HCT116 (cell line): ENCODE measurements at regions not wholly inside any gene's neighbourhood (a gene's known extent, or its start where the extent isn't known, plus 50 kb on each side); places are given as distances from the start of the nearest gene placed in this dataset.

ENCODE experiments used
- ATAC-seq: fragments of 200-7000 bp; cut with Tn5 transposase; 2 replicates; pipeline ENCODE4 v1.9.1; 2020; ENCODE audit warnings: mild to moderate bottlenecking, moderate library complexity
- BruUV-seq: library from RNA; stranded (reverse); fragments of 400-500 nt; replicated peaks from 2 replicates; lab custom pipeline; 2021; lab: Mats Ljungman, UMichigan
- CTCF ChIA-PET: fragments of 300-600 bp; sonication (Branson Sonifier 250); formaldehyde crosslinking; loops from one replicate; lab custom pipeline; 2021; ENCODE audit warnings: antibody characterized with exemption; lab: Charles Lee
- POLR2A ChIA-PET: fragments of 300-600, 350-600 bp; sonication (Branson Sonifier 250); formaldehyde crosslinking; loops from one replicate; lab custom pipeline; 2021; ENCODE audit warnings: antibody characterized with exemption; lab: Charles Lee
- RAD21 ChIA-PET, 2 experiments: fragments of 300-600 bp; sonication (Branson Sonifier 250); formaldehyde crosslinking; loops; one replicate each; lab custom pipeline; 2023; ENCODE audit warnings: low total read pairs in 2 of 2; ENCODE audit not compliant: uncharacterized antibody in 2 of 2, unreplicated experiment in 2 of 2, low non-redundant PET in 1 of 2; lab: Charles Lee
- DNase-seq: peaks from one replicate; pipeline ENCODE4 v3.0.0-alpha.2; 2010; ENCODE audit warnings: low read depth, low spot score
- H2AFZ ChIP-seq: fragments of 200-600 bp; shearing (Covaris generic), sonication (generic); 2 replicates; pipeline ENCODE4 v1.6.1; 2017; ENCODE audit warnings: low read depth, mixed run types, mixed read lengths, antibody characterized with exemption, low read length; ENCODE audit not compliant: poor library complexity, severe bottlenecking
- H3K27ac ChIP-seq: 2 replicates; pipeline ENCODE4 v1.5.1; 2012; ENCODE audit warnings: low read depth, low read length
- H3K27me3 ChIP-seq: fragments of 200-600 bp; sonication (generic); 2 replicates; pipeline ENCODE4 v1.6.1; 2016; ENCODE audit warnings: mixed run types, low read length, mixed read lengths; ENCODE audit not compliant: insufficient read depth
- H3K36me3 ChIP-seq, 2 experiments: fragments of 200-500 bp in 1 of 2; fragments of 200-600 bp in 1 of 2; sonication (Bioruptor generic) in 1 of 2; sonication (generic) in 1 of 2; 2 replicates each; pipeline versions ENCODE4 v1.5.1 to v1.6.1; 2014 to 2016; ENCODE audit warnings: low read length in 2 of 2, inconsistent platforms in 1 of 2, mixed read lengths in 1 of 2, mixed run types in 1 of 2; ENCODE audit not compliant: insufficient read depth in 2 of 2, control insufficient read depth in 1 of 2
- H3K4me1 ChIP-seq, 2 experiments: fragments of 200-600 bp in 1 of 2; sonication (generic) in 1 of 2; 2 replicates each; pipeline versions ENCODE4 v1.5.1 to v1.6.1; 2012 to 2017; ENCODE audit warnings: low read length in 2 of 2, inconsistent platforms in 1 of 2, mild to moderate bottlenecking in 1 of 2, mixed read lengths in 1 of 2, mixed run types in 1 of 2, moderate library complexity in 1 of 2; ENCODE audit not compliant: insufficient read depth in 2 of 2, control insufficient read depth in 1 of 2
- H3K4me2 ChIP-seq: fragments of 200-600 bp; sonication (generic); 2 replicates; pipeline ENCODE4 v1.6.1; 2017; ENCODE audit warnings: mixed run types, low read length, mixed read lengths
- H3K4me3 ChIP-seq, 2 experiments: fragments of 200-600 bp in 1 of 2; sonication (generic) in 1 of 2; replicated peaks in 1 of 2; 2 replicates each; pipeline ENCODE4 v1.5.1; 2011 to 2016; ENCODE audit warnings: low read length in 2 of 2, control low read depth in 1 of 2, low read depth in 1 of 2, mild to moderate bottlenecking in 1 of 2, mixed read lengths in 1 of 2, mixed run types in 1 of 2
- H3K79me2 ChIP-seq: fragments of 200-600 bp; sonication (generic); 2 replicates; pipeline ENCODE4 v1.6.1; 2017; ENCODE audit warnings: mild to moderate bottlenecking, mixed run types, low read length, moderate library complexity, mixed read lengths; ENCODE audit not compliant: insufficient read depth
- H3K9ac ChIP-seq: fragments of 200-600 bp; sonication (generic); 2 replicates; pipeline ENCODE4 v1.6.1; 2016; ENCODE audit warnings: low read length, mixed read lengths
- H3K9me2 ChIP-seq: fragments of 200-600 bp; sonication (generic), shearing (Covaris generic); 2 replicates; pipeline ENCODE4 v1.6.1; 2017; ENCODE audit warnings: mixed run types, mild to moderate bottlenecking, moderate library complexity; ENCODE audit not compliant: insufficient read depth
- H3K9me3 ChIP-seq, 2 experiments: fragments of 200-500 bp in 1 of 2; fragments of 200-600 bp in 1 of 2; sonication (Bioruptor generic) in 1 of 2; sonication (generic) in 1 of 2; 2 replicates each; pipeline ENCODE4 v1.6.1; 2014 to 2017; ENCODE audit warnings: low read length in 2 of 2, mixed read lengths in 2 of 2, inconsistent platforms in 1 of 2, low read depth in 1 of 2, mild to moderate bottlenecking in 1 of 2, mixed run types in 1 of 2, moderate library complexity in 1 of 2; ENCODE audit not compliant: control insufficient read depth in 1 of 2, insufficient read depth in 1 of 2
- H4K20me1 ChIP-seq: fragments of 200-600 bp; sonication (generic), shearing (Covaris generic); 2 replicates; pipeline ENCODE4 v1.6.1; 2017; ENCODE audit warnings: mixed run types, mild to moderate bottlenecking, moderate library complexity; ENCODE audit not compliant: insufficient read depth
- CBX3 ChIP-seq: IDR thresholded peaks from 2 replicates; pipeline ENCODE4 v1.6.1; 2012; ENCODE audit warnings: low read depth
- CEBPB ChIP-seq: IDR thresholded peaks from 2 replicates; pipeline ENCODE4 v1.6.1; 2012; ENCODE audit warnings: low read depth
- EGR1 ChIP-seq: IDR thresholded peaks from 2 replicates; pipeline ENCODE4 v1.6.1; 2012; ENCODE audit warnings: low read depth
- ELF1 ChIP-seq: IDR thresholded peaks from 2 replicates; pipeline ENCODE4 v1.6.1; 2012; ENCODE audit warnings: low read depth, borderline replicate concordance
- EZH2 ChIP-seq: fragments of 200-600 bp; sonication (generic); IDR thresholded peaks from 2 replicates; pipeline ENCODE4 v1.6.1; 2017; ENCODE audit warnings: antibody characterized with exemption, mixed run types
- EZH2phosphoT487 ChIP-seq: fragments of 200-600 bp; IDR thresholded peaks from 2 replicates; pipeline ENCODE4 v1.6.1; 2018; ENCODE audit warnings: antibody characterized with exemption, borderline replicate concordance
- FOSL1 ChIP-seq: IDR thresholded peaks from 2 replicates; pipeline ENCODE4 v1.6.1; 2012; ENCODE audit warnings: low read depth
- POLR2A ChIP-seq: IDR thresholded peaks from 2 replicates; pipeline ENCODE4 v1.7.0; 2011; ENCODE audit warnings: borderline replicate concordance; ENCODE audit not compliant: insufficient read depth, insufficient read length; ENCODE audit errors: extremely low read depth
- POLR2AphosphoS5 ChIP-seq: IDR thresholded peaks from 2 replicates; pipeline ENCODE4 v1.6.1; 2011; ENCODE audit warnings: mild to moderate bottlenecking, low read depth, low read length, moderate library complexity
- SIN3A ChIP-seq: IDR thresholded peaks from 2 replicates; pipeline ENCODE4 v1.6.1; 2012; ENCODE audit warnings: low read depth
- SP1 ChIP-seq: IDR thresholded peaks from 2 replicates; pipeline ENCODE4 v1.6.1; 2012; ENCODE audit warnings: low read depth
- TCF7L2 ChIP-seq: IDR thresholded peaks from 2 replicates; pipeline ENCODE4 v1.7.0; 2011; ENCODE audit warnings: borderline replicate concordance, inconsistent platforms; ENCODE audit not compliant: insufficient read depth, insufficient read length; ENCODE audit errors: extremely low read depth
- YY1 ChIP-seq: IDR thresholded peaks from 2 replicates; pipeline ENCODE4 v1.6.1; 2011; ENCODE audit warnings: low read length, low read depth, moderate library complexity, mild to moderate bottlenecking; ENCODE audit not compliant: insufficient replicate concordance; ENCODE audit errors: extremely low read depth
- ZNF274 ChIP-seq: fragments of 200-500 bp; sonication (Bioruptor generic); IDR thresholded peaks from 2 replicates; pipeline ENCODE4 v1.6.1; 2014; ENCODE audit warnings: mild to moderate bottlenecking, low read depth, low read length, inconsistent platforms
- intact Hi-C: fragments of 100-400 bp; cut with micrococcal nuclease; formaldehyde crosslinking; loops from 2 replicates; pipeline ENCODE4 v1.10.0; 2022
- TF ChIP-seq, protein P1 (sequence below): IDR thresholded peaks from 2 replicates; pipeline ENCODE4 v1.6.1; 2012
- TF ChIP-seq, protein P2 (sequence below): IDR thresholded peaks from 2 replicates; pipeline ENCODE4 v1.6.1; 2012
- TF ChIP-seq, protein P3 (sequence below), 3 experiments: fragments of 200-600 bp in 1 of 3; sonication (generic) in 1 of 3; IDR thresholded peaks in 2 of 3; conservative IDR thresholded peaks in 1 of 3; 2 replicates each; pipeline ENCODE4 v1.5.1; 2012 to 2017; ENCODE audit warnings: low read depth in 2 of 3, low read length in 2 of 3, antibody characterized with exemption in 1 of 3, borderline replicate concordance in 1 of 3, control low read depth in 1 of 3, mild to moderate bottlenecking in 1 of 3, mixed read lengths in 1 of 3, mixed run types in 1 of 3, moderate library complexity in 1 of 3; ENCODE audit not compliant: insufficient read depth in 1 of 3
- TF ChIP-seq, protein P4 (sequence below): IDR thresholded peaks from 2 replicates; pipeline ENCODE4 v1.6.1; 2011; ENCODE audit warnings: mild to moderate bottlenecking, low read length, moderate library complexity; ENCODE audit not compliant: insufficient replicate concordance; ENCODE audit errors: extremely low read depth

DNA sequence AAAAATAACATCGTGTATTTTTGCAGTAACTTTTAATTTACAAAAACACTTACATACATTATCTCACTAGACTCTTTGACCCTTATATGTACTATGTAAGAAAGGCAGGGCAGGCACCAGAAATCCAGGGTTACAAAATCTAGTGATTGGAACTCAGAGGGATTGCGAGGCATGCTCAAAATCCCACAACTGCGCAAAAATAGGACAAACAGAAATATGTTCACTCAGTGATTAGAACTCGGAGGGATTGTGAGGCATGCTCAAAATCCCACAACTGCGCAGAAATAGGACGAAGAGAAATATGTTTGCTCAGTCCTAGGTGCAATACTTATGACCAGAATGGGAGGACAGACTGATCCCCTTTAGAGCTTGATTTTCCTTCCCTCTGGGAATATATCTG lies 79.2 kb upstream of the TGFBR2 start (continued):
- TF ChIP-seq SIN3A (no peak), CEBPB (no peak)
- TF ChIP-seq, protein P1, sequence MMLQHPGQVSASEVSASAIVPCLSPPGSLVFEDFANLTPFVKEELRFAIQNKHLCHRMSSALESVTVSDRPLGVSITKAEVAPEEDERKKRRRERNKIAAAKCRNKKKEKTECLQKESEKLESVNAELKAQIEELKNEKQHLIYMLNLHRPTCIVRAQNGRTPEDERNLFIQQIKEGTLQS = no peak

DNA sequence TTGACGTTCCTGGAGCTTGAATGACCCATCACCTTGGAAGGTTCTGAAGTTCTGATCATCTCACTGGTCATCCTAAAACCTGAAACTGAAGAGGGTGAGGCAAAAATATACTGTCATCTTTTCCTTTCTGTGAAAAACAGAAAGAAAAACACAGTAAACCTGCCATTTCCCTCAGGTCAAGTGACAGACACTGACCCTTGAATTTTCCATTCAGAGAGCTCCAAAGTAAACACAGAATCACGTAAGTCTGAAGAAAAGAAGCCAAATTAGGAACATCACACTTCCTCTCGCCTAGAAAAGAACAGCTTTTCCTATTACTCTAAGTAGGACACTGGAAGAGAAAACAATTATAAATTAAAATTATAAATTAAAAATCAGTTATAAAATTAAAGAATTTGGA lies 78.7 kb upstream of the TGFBR2 start:
- H3K4me2 ChIP-seq = no peak overlapping the region
- H2AFZ ChIP-seq = no peak overlapping the region
- H4K20me1 ChIP-seq = no peaks in the 10 kb centered on the region

More for the DNA sequence above, 78.7 kb upstream of the TGFBR2 start:
- ATAC-seq (no peak), DNase-seq (no peak)
- intact Hi-C loops = no loop called here
- no TSS peak for BruUV-seq
- Histone ChIP-seq H3K9me2 (no peaks in the 10 kb centered on the region), H3K27ac (no peak overlapping the region), H3K4me3 (no peak overlapping the region), H3K4me1 (no peaks in the 10 kb centered on the region), H3K9me3 (no peaks in the 10 kb centered on the region), H3K36me3 (no peaks in the 10 kb centered on the region), H3K9ac (no peak overlapping the region), H3K27me3 (no peaks in the 10 kb centered on the region), H3K79me2 (no peaks in the 10 kb centered on the region)
- ChIA-PET CTCF (no interaction called here), RAD21 (no interaction called here), POLR2A (no interaction called here)
- TF ChIP-seq POLR2A (no peak), CBX3 (no peak), SP1 (no peak), POLR2AphosphoS5 (no peak), EZH2phosphoT487 (no peak), FOSL1 (no peak), EZH2 (no peak), ZNF274 (no peak), ELF1 (no peak), CEBPB (no peak), SIN3A (no peak), EGR1 (no peak), TCF7L2 (no peak), YY1 (no peak)
- TF ChIP-seq, protein P2, sequence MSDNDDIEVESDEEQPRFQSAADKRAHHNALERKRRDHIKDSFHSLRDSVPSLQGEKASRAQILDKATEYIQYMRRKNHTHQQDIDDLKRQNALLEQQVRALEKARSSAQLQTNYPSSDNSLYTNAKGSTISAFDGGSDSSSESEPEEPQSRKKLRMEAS = no peak
- TF ChIP-seq, protein P3, sequence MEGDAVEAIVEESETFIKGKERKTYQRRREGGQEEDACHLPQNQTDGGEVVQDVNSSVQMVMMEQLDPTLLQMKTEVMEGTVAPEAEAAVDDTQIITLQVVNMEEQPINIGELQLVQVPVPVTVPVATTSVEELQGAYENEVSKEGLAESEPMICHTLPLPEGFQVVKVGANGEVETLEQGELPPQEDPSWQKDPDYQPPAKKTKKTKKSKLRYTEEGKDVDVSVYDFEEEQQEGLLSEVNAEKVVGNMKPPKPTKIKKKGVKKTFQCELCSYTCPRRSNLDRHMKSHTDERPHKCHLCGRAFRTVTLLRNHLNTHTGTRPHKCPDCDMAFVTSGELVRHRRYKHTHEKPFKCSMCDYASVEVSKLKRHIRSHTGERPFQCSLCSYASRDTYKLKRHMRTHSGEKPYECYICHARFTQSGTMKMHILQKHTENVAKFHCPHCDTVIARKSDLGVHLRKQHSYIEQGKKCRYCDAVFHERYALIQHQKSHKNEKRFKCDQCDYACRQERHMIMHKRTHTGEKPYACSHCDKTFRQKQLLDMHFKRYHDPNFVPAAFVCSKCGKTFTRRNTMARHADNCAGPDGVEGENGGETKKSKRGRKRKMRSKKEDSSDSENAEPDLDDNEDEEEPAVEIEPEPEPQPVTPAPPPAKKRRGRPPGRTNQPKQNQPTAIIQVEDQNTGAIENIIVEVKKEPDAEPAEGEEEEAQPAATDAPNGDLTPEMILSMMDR (IDR thresholded peaks at IDR 0.05 in 2 of 3, conservative IDR thresholded peaks at IDR 0.05 in 1 of 3; ENCODE audit: borderline replicate concordance in 1 of 3, insufficient read depth in 1 of 3, low read depth in 2 of 3, low read length in 2 of 3) = no peak
- TF ChIP-seq, protein P1 = no peak
- TF ChIP-seq, protein P4, sequence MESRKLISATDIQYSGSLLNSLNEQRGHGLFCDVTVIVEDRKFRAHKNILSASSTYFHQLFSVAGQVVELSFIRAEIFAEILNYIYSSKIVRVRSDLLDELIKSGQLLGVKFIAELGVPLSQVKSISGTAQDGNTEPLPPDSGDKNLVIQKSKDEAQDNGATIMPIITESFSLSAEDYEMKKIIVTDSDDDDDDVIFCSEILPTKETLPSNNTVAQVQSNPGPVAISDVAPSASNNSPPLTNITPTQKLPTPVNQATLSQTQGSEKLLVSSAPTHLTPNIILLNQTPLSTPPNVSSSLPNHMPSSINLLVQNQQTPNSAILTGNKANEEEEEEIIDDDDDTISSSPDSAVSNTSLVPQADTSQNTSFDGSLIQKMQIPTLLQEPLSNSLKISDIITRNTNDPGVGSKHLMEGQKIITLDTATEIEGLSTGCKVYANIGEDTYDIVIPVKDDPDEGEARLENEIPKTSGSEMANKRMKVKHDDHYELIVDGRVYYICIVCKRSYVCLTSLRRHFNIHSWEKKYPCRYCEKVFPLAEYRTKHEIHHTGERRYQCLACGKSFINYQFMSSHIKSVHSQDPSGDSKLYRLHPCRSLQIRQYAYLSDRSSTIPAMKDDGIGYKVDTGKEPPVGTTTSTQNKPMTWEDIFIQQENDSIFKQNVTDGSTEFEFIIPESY = no peak
